BE2C (cell line): ENCODE measurements at regions not wholly inside any gene's neighbourhood (a gene's known extent, or its start where the extent isn't known, plus 50 kb on each side); places are given as distances from the start of the nearest gene placed in this dataset.

Source experiments
- DNase-seq: peaks from one replicate; pipeline ENCODE4 v3.0.0-alpha.2; 2020
- H3K27me3 ChIP-seq: fragments of 250-450 bp; sonication (Bioruptor Pico); 2 replicates; pipeline ENCODE4 v1.5.1; 2020; ENCODE audit warnings: mild to moderate bottlenecking
- H3K36me3 ChIP-seq: fragments of 250-450 bp; sonication (Bioruptor Pico); 2 replicates; pipeline ENCODE4 v1.5.1; 2020; ENCODE audit warnings: mild to moderate bottlenecking
- H3K4me1 ChIP-seq: fragments of 250-450 bp; sonication (Bioruptor Pico); 2 replicates; pipeline ENCODE4 v1.5.1; 2020
- H3K4me3 ChIP-seq: 2 replicates; pipeline ENCODE4 v1.5.1; 2011; ENCODE audit warnings: low read depth, low read length
- H3K9me3 ChIP-seq: fragments of 250-450 bp; sonication (Bioruptor Pico); 2 replicates; pipeline ENCODE4 v1.5.1; 2020
- CTCF ChIP-seq: IDR thresholded peaks from 2 replicates; pipeline ENCODE4 v1.5.1; 2012; ENCODE audit warnings: mild to moderate bottlenecking, low read depth, low read length

GRCh38 chr10:128507066-128507465 is 380.8 kb upstream of the MKI67 start:
- DNase-seq: no peak
- no peak overlapping the region for H3K4me3 ChIP-seq
- no peaks in the 10 kb centered on the region for H3K27me3 ChIP-seq
- no peaks in the 10 kb centered on the region for H3K4me1 ChIP-seq
- no peaks in the 10 kb centered on the region for H3K36me3 ChIP-seq
- no peaks in the 10 kb centered on the region for H3K9me3 ChIP-seq
- no peak for TF ChIP-seq CTCF

GRCh38 chr10:128511284-128511683 is 385.1 kb upstream of the MKI67 start:
- Histone ChIP-seq H3K27me3 (no peaks in the 10 kb centered on the region), H3K4me1 (no peaks in the 10 kb centered on the region), H3K36me3 (no peaks in the 10 kb centered on the region), H3K4me3 (no peak overlapping the region), H3K9me3 (no peaks in the 10 kb centered on the region)
- no peak for TF ChIP-seq CTCF
- DNase-seq: peak; percentile 41

GRCh38 chr10:128512767-128513166 is 386.5 kb upstream of the MKI67 start:
- Histone ChIP-seq H3K4me3 (no peak overlapping the region), H3K27me3 (no peaks in the 10 kb centered on the region), H3K9me3 (no peaks in the 10 kb centered on the region), H3K4me1 (no peaks in the 10 kb centered on the region), H3K36me3 (no peaks in the 10 kb centered on the region)
- DNase-seq: no peak
- TF ChIP-seq CTCF: no peak

GRCh38 chr10:128514536-128514935 is 388.3 kb upstream of the MKI67 start:
- Histone ChIP-seq H3K9me3 (no peaks in the 10 kb centered on the region), H3K36me3 (no peaks in the 10 kb centered on the region), H3K27me3 (no peaks in the 10 kb centered on the region), H3K4me1 (no peaks in the 10 kb centered on the region), H3K4me3 (no peak overlapping the region)
- DNase-seq: no peak
- no peak for TF ChIP-seq CTCF

GRCh38 chr10:128516180-128516579 is 390.0 kb upstream of the MKI67 start:
- Histone ChIP-seq H3K4me1 (no peaks in the 10 kb centered on the region), H3K4me3 (no peak overlapping the region), H3K36me3 (no peaks in the 10 kb centered on the region), H3K27me3 (no peaks in the 10 kb centered on the region), H3K9me3 (no peaks in the 10 kb centered on the region)
- TF ChIP-seq CTCF: no peak
- no peak for DNase-seq

- Histone ChIP-seq H3K4me1 (no peaks in the 10 kb centered on the region), H3K27me3 (no peaks in the 10 kb centered on the region), H3K36me3 (no peaks in the 10 kb centered on the region), H3K4me3 (no peak overlapping the region), H3K9me3 (no peaks in the 10 kb centered on the region)
- DNase-seq: no peak
- no peak for TF ChIP-seq CTCF
Measured at GRCh38 chr10:128517167-128517566, 390.9 kb upstream of the MKI67 start.
